MCF 10A (cell line): ENCODE measurements at regions not wholly inside any gene's neighbourhood (a gene's known extent, or its start where the extent isn't known, plus 50 kb on each side); places are given as distances from the start of the nearest gene placed in this dataset.

ENCODE experiments used
- BruUV-seq: library from RNA; stranded (reverse); fragments of 400-500 nt; replicated peaks from 2 replicates; lab custom pipeline; 2021; lab: Mats Ljungman, UMichigan
- CTCF ChIA-PET: fragments of 300-600 bp; sonication (Branson Sonifier 250); formaldehyde crosslinking; extraction: SDS; loops from one replicate; lab custom pipeline; 2021; ENCODE audit warnings: antibody characterized with exemption, inconsistent platforms; lab: Yijun Ruan, JAX
- POLR2A ChIA-PET: fragments of 300-600, 350-650 bp; sonication (Branson Sonifier 250); formaldehyde crosslinking; extraction: SDS; loops from one replicate; lab custom pipeline; 2020; ENCODE audit warnings: antibody characterized with exemption, inconsistent platforms; lab: Yijun Ruan, JAX
- DNase-seq: peaks from one replicate; pipeline ENCODE4 v3.0.0-alpha.2; 2018; ENCODE audit not compliant: unreplicated experiment
- H3K27ac Mint-ChIP-seq: one replicate; pipeline ENCODE4 v1.8.0; 2022; ENCODE audit warnings: mild to moderate bottlenecking, low read depth, mixed read lengths; ENCODE audit not compliant: unreplicated experiment
- H3K27me3 Mint-ChIP-seq: one replicate; pipeline ENCODE4 v1.8.0; 2022; ENCODE audit warnings: mixed read lengths; ENCODE audit not compliant: insufficient read depth, unreplicated experiment
- H3K36me3 Mint-ChIP-seq: one replicate; pipeline ENCODE4 v1.8.0; 2022; ENCODE audit warnings: mild to moderate bottlenecking, moderate library complexity, mixed read lengths; ENCODE audit not compliant: insufficient read depth, unreplicated experiment
- H3K4me1 Mint-ChIP-seq: one replicate; pipeline ENCODE4 v1.8.0; 2022; ENCODE audit warnings: mixed read lengths; ENCODE audit not compliant: insufficient read depth, unreplicated experiment
- H3K4me3 Mint-ChIP-seq: one replicate; pipeline ENCODE4 v1.8.0; 2022; ENCODE audit warnings: mild to moderate bottlenecking, moderate library complexity, mixed read lengths; ENCODE audit not compliant: unreplicated experiment
- H3K9me3 Mint-ChIP-seq: one replicate; pipeline ENCODE4 v1.8.0; 2022; ENCODE audit warnings: mixed read lengths; ENCODE audit not compliant: unreplicated experiment
- CTCF ChIP-seq: fragments of 200-600 bp; IDR thresholded peaks from one replicate; pipeline ENCODE4 v1.8.0; 2022; ENCODE audit warnings: antibody characterized with exemption, mild to moderate bottlenecking; ENCODE audit not compliant: unreplicated experiment
- intact Hi-C: fragments of 100-400 bp; cut with micrococcal nuclease; formaldehyde crosslinking; loops from 2 replicates; pipeline ENCODE4 v1.14.1; 2022

- no TSS peak for BruUV-seq
- ChIA-PET POLR2A (no interaction called here), CTCF (no interaction called here)
- no peaks in the 10 kb centered on the region for H3K9me3 Mint-ChIP-seq
- TF ChIP-seq CTCF, result no peak
- H3K4me1 Mint-ChIP-seq, result peaks cover 3% of the 10 kb centered on the region
- H3K36me3 Mint-ChIP-seq, result no peaks in the 10 kb centered on the region
- no peak overlapping the region for H3K4me3 Mint-ChIP-seq
- H3K27me3 Mint-ChIP-seq, result no peaks in the 10 kb centered on the region
- no peak overlapping the region for H3K27ac Mint-ChIP-seq
- intact Hi-C loops, result no loop called here
- DNase-seq, result no peak
Measured at GRCh38 chr6:14925025-14925698, 320.7 kb upstream of the JARID2 start.

- ChIA-PET CTCF (no interaction called here), POLR2A (interaction anchor here (0.7 kb wide), 1 partner anchor 45 kb away, joined by 3 read pairs; no protein-coding TSS in a partner anchor)
- no peak for TF ChIP-seq CTCF
- Mint-ChIP-seq H3K4me3 (no peak overlapping the region), H3K27ac (no peak overlapping the region), H3K27me3 (no peaks in the 10 kb centered on the region), H3K36me3 (no peaks in the 10 kb centered on the region), H3K4me1 (peaks cover 8% of the 10 kb centered on the region), H3K9me3 (no peaks in the 10 kb centered on the region)
- no peak for DNase-seq
- intact Hi-C loops, result no loop called here
- no TSS peak for BruUV-seq
Measured at GRCh38 chr6:14925699-14926026, 320.2 kb upstream of the JARID2 start.

GRCh38 chr6:14927398-14927797, 318.5 kb upstream of the JARID2 start:
- intact Hi-C loops, result no loop called here
- no peak for TF ChIP-seq CTCF

GRCh38 chr6:14929291-14929690, 316.6 kb upstream of the JARID2 start:
- peaks cover 10% of the 10 kb centered on the region for H3K4me1 Mint-ChIP-seq
- no peaks in the 10 kb centered on the region for H3K9me3 Mint-ChIP-seq
- POLR2A ChIA-PET, result no interaction called here
- no peak for TF ChIP-seq CTCF
- no peak overlapping the region for H3K4me3 Mint-ChIP-seq
- H3K27me3 Mint-ChIP-seq, result no peaks in the 10 kb centered on the region
- H3K36me3 Mint-ChIP-seq, result no peaks in the 10 kb centered on the region
- H3K27ac Mint-ChIP-seq, result no peak overlapping the region
- no TSS peak for BruUV-seq
- CTCF ChIA-PET, result interaction anchor here (0.6 kb wide), 1 partner anchor 10 kb away, joined by 5 read pairs; no protein-coding TSS in a partner anchor
- intact Hi-C loops, result no loop called here
- DNase-seq, result no peak

More at GRCh38 chr6:14927398-14927797, 318.5 kb upstream of the JARID2 start:
- no peak overlapping the region for H3K27ac Mint-ChIP-seq
- CTCF ChIA-PET, result no interaction called here
- no peaks in the 10 kb centered on the region for H3K36me3 Mint-ChIP-seq
- no peaks in the 10 kb centered on the region for H3K27me3 Mint-ChIP-seq
- H3K9me3 Mint-ChIP-seq, result no peaks in the 10 kb centered on the region
- DNase-seq, result no peak
- POLR2A ChIA-PET, result no interaction called here
- no TSS peak for BruUV-seq
- no peak overlapping the region for H3K4me3 Mint-ChIP-seq
- peaks cover 10% of the 10 kb centered on the region for H3K4me1 Mint-ChIP-seq
